ENCODE measurements at regions not wholly inside any gene's neighbourhood (a gene's known extent, or its start where the extent isn't known, plus 50 kb on each side); places are given as distances from the start of the nearest gene placed in this dataset.

GRCh38 chr14:30211326-30211725 is 283.7 kb upstream of the PRKD1 start:
- TF ChIP-seq CTCF (IDR thresholded peaks at IDR 0.05) (no peak), POLR2A (IDR thresholded peaks at IDR 0.05) (no peak)
